MM.1S (cell line): ENCODE measurements at regions not wholly inside any gene's neighbourhood (a gene's known extent, or its start where the extent isn't known, plus 50 kb on each side); places are given as distances from the start of the nearest gene placed in this dataset.

Experiments used
- CTCF ChIP-seq: fragments of 300-600 bp; sonication (generic); IDR thresholded peaks from 2 replicates; pipeline ENCODE4 v1.5.1; 2016; ENCODE audit warnings: antibody characterized with exemption, low read length, mixed read lengths
- EZH2phosphoT487 ChIP-seq: fragments of 300-600 bp; sonication (generic); IDR thresholded peaks from 2 replicates; pipeline ENCODE4 v1.6.1; 2018; ENCODE audit warnings: antibody characterized with exemption, low read length

DNA sequence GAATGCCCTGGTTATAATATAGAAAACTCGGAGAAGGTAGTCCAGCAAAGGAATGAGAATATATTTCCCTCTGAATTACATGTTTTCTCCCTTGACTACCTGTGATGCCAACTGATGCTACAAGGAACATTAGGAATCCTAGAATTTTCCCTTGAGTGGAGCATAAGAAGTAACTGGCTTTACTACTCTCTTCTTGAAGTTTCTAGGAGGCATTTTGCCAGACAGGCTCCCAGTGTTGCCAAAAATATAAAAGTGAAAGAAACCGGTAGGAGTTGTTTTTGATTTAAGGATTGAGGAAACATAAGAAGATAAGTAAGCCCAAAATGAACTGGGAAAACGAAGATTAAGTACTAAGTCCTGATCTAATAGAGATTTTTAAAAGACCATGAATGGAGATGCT lies 693.4 kb downstream of the NOVA1 start:
- TF ChIP-seq CTCF (no peak), EZH2phosphoT487 (no peak)
